HL-60 (cell line): ENCODE measurements at regions not wholly inside any gene's neighbourhood (a gene's known extent, or its start where the extent isn't known, plus 50 kb on each side); places are given as distances from the start of the nearest gene placed in this dataset.

Source experiments
- CTCF ChIP-seq: IDR thresholded peaks from one replicate; pipeline ENCODE4 v1.5.1; 2011; ENCODE audit warnings: low read length, control low read depth, inconsistent platforms; ENCODE audit not compliant: insufficient read depth
- GABPA ChIP-seq: IDR thresholded peaks from 2 replicates; pipeline ENCODE4 v1.6.1; 2012; ENCODE audit warnings: low read depth
- POLR2AphosphoS5 ChIP-seq: IDR thresholded peaks from 2 replicates; pipeline ENCODE4 v1.6.1; 2012; ENCODE audit warnings: low read depth
- REST ChIP-seq: IDR thresholded peaks from 2 replicates; pipeline ENCODE4 v1.6.1; 2012; ENCODE audit warnings: low read depth; ENCODE audit not compliant: insufficient replicate concordance
- SPI1 ChIP-seq: IDR thresholded peaks from 2 replicates; pipeline ENCODE4 v1.6.1; 2012; ENCODE audit warnings: low read depth, mild to moderate bottlenecking, borderline replicate concordance

- TF ChIP-seq CTCF (no peak), POLR2AphosphoS5 (no peak), SPI1 (no peak), REST (no peak), GABPA (no peak)
Measured at GRCh38 chr10:44587488-44588318, 202.8 kb upstream of the CXCL12 start.
